Aorta (tissue), 5 donors: ENCODE measurements at regions not wholly inside any gene's neighbourhood (a gene's known extent, or its start where the extent isn't known, plus 50 kb on each side); places are given as distances from the start of the nearest gene placed in this dataset.

Experiments used
- ATAC-seq: fragments of 200-7000 bp; cut with Tn5 transposase; one replicate; pipeline ENCODE4 v1.9.1; 2022; ENCODE audit warnings: moderate library complexity; ENCODE audit not compliant: low FRiP score
- DNase-seq, 2 donors: peaks; one replicate each; pipeline ENCODE4 v3.0.0-alpha.2; 2020
- H3K27ac ChIP-seq, 2 donors: one replicate each; pipeline ENCODE4 v1.5.1; 2013; ENCODE audit warnings: low read length in 2 of 2, mild to moderate bottlenecking in 2 of 2, moderate library complexity in 2 of 2, control low read depth in 1 of 2, inconsistent platforms in 1 of 2, low read depth in 1 of 2
- H3K27me3 ChIP-seq, 2 donors: one replicate each; pipeline ENCODE4 v1.6.1; 2013; ENCODE audit warnings: control low read depth in 1 of 2, low read length in 1 of 2, mild to moderate bottlenecking in 1 of 2, moderate library complexity in 1 of 2; ENCODE audit not compliant: insufficient read depth in 2 of 2, control insufficient read depth in 1 of 2
- H3K36me3 ChIP-seq, 2 donors: one replicate each; pipeline ENCODE4 v1.6.1; 2013; ENCODE audit warnings: control low read depth in 1 of 2, low read length in 1 of 2, mild to moderate bottlenecking in 1 of 2; ENCODE audit not compliant: insufficient read depth in 2 of 2, control insufficient read depth in 1 of 2
- H3K4me1 ChIP-seq, 2 donors: one replicate each; pipeline ENCODE4 v1.6.1; 2013; ENCODE audit warnings: low read length in 2 of 2, control low read depth in 1 of 2, mild to moderate bottlenecking in 1 of 2, moderate library complexity in 1 of 2; ENCODE audit not compliant: insufficient read depth in 2 of 2, control insufficient read depth in 1 of 2
- H3K4me3 ChIP-seq, 2 donors: one replicate each; pipeline ENCODE4 v1.5.1; 2013; ENCODE audit warnings: low read length in 2 of 2, control low read depth in 1 of 2, mild to moderate bottlenecking in 1 of 2
- H3K9me3 ChIP-seq: one replicate; pipeline ENCODE4 v1.6.1; 2013; ENCODE audit warnings: mild to moderate bottlenecking, low read length; ENCODE audit not compliant: control insufficient read depth
- WGBS, 2 donors: extraction: QIAGEN DNeasy Blood & Tissue Kit; methylation state at CpG; one replicate each; pipeline ENCODE4 v1.1.7; 2013; 5-methylcytosine and 5-hydroxymethylcytosine counted together
- intact Hi-C, 2 donors: fragments of 100-400 bp; cut with DNase I; formaldehyde crosslinking; loops; one replicate each; pipeline versions ENCODE4 v1.14.2 to v1.15.0; 2022
- donor health status: healthy with polysubstance abuse.
- donor health status: Bipolar disorder and iron deficiency.
- donor health status: DM: no; HTN: no; CAD: no.
- donor health status: DM: no; HTN: no; CAD: no.
- donor health status: DM: yes; HTN: yes; CAD: no.

GRCh38 chr13:88125055-88125454 lies 453.9 kb downstream of the SLITRK5 start:
- H3K4me1 ChIP-seq: no peaks in the 10 kb centered on the region
- no peaks in the 10 kb centered on the region for H3K36me3 ChIP-seq
- no peak overlapping the region for H3K4me3 ChIP-seq
- ATAC-seq: no peak
- 49 to 53% methylated on average over 3 of the region's 3 CpGs for WGBS, 2 donors
- intact Hi-C loops: no loop called here
- H3K27ac ChIP-seq: no peak overlapping the region
- H3K27me3 ChIP-seq: no peaks in the 10 kb centered on the region
- no peak for DNase-seq
- no peaks in the 10 kb centered on the region for H3K9me3 ChIP-seq

DNA sequence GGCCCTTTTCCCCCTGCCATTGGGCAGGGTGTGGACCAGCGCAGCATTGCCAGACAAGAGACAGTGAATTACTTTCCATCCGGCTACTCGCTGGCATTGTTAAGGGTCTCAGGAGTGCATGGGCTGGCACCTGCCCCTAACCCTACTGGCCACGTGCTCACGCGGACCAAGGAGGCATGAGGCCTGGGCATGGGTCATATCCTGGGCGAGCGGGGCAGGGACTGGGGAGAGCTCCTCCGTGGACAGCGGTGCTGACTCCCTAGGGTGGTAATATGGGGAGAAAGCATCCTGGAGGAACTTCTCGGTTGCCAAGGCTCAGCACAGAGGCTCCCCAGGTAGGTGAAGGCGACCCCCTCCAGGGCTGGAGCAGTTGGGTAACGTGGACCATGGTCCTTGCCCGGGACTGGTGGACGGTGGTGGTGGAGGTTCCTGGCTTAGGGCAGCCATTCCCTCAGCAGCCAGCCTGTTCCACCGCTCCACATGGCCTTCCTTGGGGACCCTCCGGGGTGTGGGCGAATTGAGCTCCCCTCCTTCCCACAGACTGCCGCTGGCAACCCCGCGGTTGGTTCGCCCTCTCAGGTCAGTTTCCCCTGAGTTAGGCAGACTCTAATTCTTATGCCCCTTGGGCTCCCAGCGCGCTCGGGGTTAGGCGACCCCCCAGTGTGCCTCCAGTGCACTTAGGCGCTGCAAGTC lies 465.1 kb downstream of the SLITRK5 start:
- WGBS, 2 donors: 95 to 96% methylated on average over 27 of the region's 27 CpGs
- no peak for DNase-seq

GRCh38 chr13:88142653-88143052 lies 471.5 kb downstream of the SLITRK5 start:
- no peak for DNase-seq
- ATAC-seq: no peak
- H3K27ac ChIP-seq: no peak overlapping the region
- no peak overlapping the region for H3K4me3 ChIP-seq
- H3K36me3 ChIP-seq: no peaks in the 10 kb centered on the region
- WGBS, 2 donors: 70 to 77% methylated on average over 3 of the region's 3 CpGs
- no peaks in the 10 kb centered on the region for H3K27me3 ChIP-seq
- no peaks in the 10 kb centered on the region for H3K9me3 ChIP-seq
- intact Hi-C loops: no loop called here
- H3K4me1 ChIP-seq: no peaks in the 10 kb centered on the region

More for the DNA sequence above, 465.1 kb downstream of the SLITRK5 start:
- Histone ChIP-seq H3K27me3 (no peaks in the 10 kb centered on the region), H3K27ac (no peak overlapping the region), H3K36me3 (no peaks in the 10 kb centered on the region), H3K9me3 (no peaks in the 10 kb centered on the region), H3K4me3 (no peak overlapping the region), H3K4me1 (no peaks in the 10 kb centered on the region)
- ATAC-seq: no peak
- intact Hi-C loops: no loop called here

GRCh38 chr13:88144580-88144979 lies 473.4 kb downstream of the SLITRK5 start:
- Histone ChIP-seq H3K4me1 (no peaks in the 10 kb centered on the region), H3K4me3 (no peak overlapping the region), H3K36me3 (no peaks in the 10 kb centered on the region), H3K27me3 (no peaks in the 10 kb centered on the region), H3K9me3 (no peaks in the 10 kb centered on the region), H3K27ac (no peak overlapping the region)
- 92 to 93% methylated on average over 8 of the region's 8 CpGs for WGBS, 2 donors
- ATAC-seq (no peak), DNase-seq (no peak)
- intact Hi-C loops: no loop called here

- Histone ChIP-seq H3K9me3 (no peaks in the 10 kb centered on the region), H3K36me3 (no peaks in the 10 kb centered on the region), H3K27me3 (no peaks in the 10 kb centered on the region), H3K27ac (no peak overlapping the region), H3K4me3 (no peak overlapping the region), H3K4me1 (no peaks in the 10 kb centered on the region)
- intact Hi-C loops: no loop called here
- 87 to 88% methylated on average over 8 of the region's 8 CpGs for WGBS, 2 donors
- DNase-seq (no peak), ATAC-seq (no peak)
These were observed 482.2 kb downstream of the SLITRK5 start for GRCh38 chr13:88153353-88153752.

DNA sequence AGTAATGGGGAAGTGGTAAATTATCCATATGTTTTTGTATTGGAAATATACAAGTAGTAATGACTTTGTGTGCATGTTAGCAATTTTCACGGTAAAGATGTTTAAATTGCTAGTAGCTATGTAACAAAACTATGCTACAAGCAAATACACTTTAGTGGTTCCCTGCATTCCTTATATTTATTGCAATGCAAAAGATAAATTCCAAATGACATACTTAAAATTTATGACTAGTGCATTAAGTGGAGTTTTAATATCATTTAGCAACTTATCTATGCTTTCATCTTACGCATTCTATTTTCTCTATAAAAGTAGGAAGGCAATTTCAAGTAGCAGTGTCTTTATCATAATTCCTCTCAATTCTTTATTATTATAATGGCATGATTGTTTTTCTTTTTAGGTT lies 482.8 kb downstream of the SLITRK5 start:
- no peaks in the 10 kb centered on the region for H3K36me3 ChIP-seq
- intact Hi-C loops: no loop called here
- DNase-seq: no peak
- H3K9me3 ChIP-seq: no peaks in the 10 kb centered on the region
- H3K27ac ChIP-seq: no peak overlapping the region
- 74 to 87% methylated on average over 2 of the region's 2 CpGs for WGBS, 2 donors
- H3K27me3 ChIP-seq: no peaks in the 10 kb centered on the region
- no peak for ATAC-seq
- H3K4me3 ChIP-seq: no peak overlapping the region
- no peaks in the 10 kb centered on the region for H3K4me1 ChIP-seq

DNA sequence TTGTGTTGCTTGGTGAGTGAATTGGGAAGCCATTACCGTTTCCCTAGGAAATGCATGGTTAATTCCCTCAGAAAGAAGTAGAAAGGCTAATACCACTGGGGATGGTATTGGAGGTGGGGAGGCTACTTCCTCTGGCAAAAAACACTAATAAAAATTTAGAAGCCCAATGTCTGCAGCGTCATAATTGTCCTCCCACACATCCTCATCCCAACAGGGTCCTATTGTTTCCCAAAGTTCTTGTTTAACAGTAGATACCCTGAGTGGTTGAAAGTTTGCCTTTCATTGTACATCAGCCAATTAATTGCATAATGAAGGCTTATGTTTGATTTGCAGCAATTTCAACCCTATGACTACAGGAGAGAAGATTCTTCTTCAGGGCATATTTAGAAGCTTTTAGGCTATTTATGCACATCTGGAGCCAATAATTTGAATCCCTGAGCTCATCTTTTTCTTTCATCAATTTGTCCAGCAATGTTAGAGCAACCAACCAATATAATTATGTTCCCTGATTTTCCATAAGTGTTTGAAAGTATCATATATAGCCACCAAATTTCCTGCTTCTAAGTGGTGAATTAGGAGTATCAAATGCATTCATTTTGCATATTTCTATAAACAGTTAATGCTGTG lies 491.0 kb downstream of the SLITRK5 start:
- H3K9me3 ChIP-seq: no peaks in the 10 kb centered on the region
- DNase-seq: no peak

GRCh38 chr13:88176231-88176630 lies 505.1 kb downstream of the SLITRK5 start:
- no peak for DNase-seq
- Histone ChIP-seq H3K27me3 (no peaks in the 10 kb centered on the region), H3K36me3 (no peaks in the 10 kb centered on the region), H3K4me3 (no peak overlapping the region), H3K4me1 (no peaks in the 10 kb centered on the region), H3K27ac (no peak overlapping the region), H3K9me3 (no peaks in the 10 kb centered on the region)
- WGBS, 2 donors: 84 to 85% methylated on average over 4 of the region's 4 CpGs
- intact Hi-C loops: no loop called here
- ATAC-seq: no peak

More for the DNA sequence above, 491.0 kb downstream of the SLITRK5 start:
- WGBS, 2 donors: 86 to 87% methylated on average over 2 of the region's 2 CpGs
- intact Hi-C loops: no loop called here
- ATAC-seq: no peak
- Histone ChIP-seq H3K4me3 (no peak overlapping the region), H3K27ac (no peak overlapping the region), H3K27me3 (no peaks in the 10 kb centered on the region), H3K4me1 (no peaks in the 10 kb centered on the region), H3K36me3 (no peaks in the 10 kb centered on the region)

DNA sequence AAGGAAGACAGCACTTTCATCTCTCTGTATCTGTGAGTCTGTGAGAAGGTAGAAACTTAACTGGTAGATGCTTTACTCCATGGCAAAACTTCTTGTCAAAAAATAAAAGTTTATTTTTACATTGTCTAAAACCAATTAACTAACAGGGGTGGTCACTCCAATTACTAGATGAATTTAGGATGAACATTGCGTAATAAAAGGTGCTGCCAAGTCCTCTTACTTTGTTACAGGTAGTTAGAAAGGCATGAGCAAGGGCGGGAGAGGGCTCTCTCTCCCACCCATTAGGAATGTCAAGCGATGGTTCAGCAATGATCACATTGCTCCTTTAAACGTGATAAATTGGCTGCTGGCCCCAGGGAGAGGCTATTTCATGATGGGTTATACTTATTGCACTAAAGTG lies 512.3 kb downstream of the SLITRK5 start:
- Histone ChIP-seq H3K4me1 (no peaks in the 10 kb centered on the region), H3K36me3 (no peaks in the 10 kb centered on the region), H3K27me3 (no peaks in the 10 kb centered on the region), H3K4me3 (no peak overlapping the region), H3K27ac (no peak overlapping the region), H3K9me3 (no peaks in the 10 kb centered on the region)
- ATAC-seq (no peak), DNase-seq (no peak)
- intact Hi-C loops: no loop called here
- WGBS, 2 donors: 77 to 80% methylated on average over 4 of the region's 4 CpGs
